Activated CD4-positive, alpha-beta T cell treated with anti-CD3 and anti-CD28 coated beads, Interleukin-2, Interleukin-6, amounts not matched to agents 100 ng/mL and 50 ng/mL, durations not matched to agents 16 hours and 8 hours (primary cell): ENCODE measurements at regions not wholly inside any gene's neighbourhood (a gene's known extent, or its start where the extent isn't known, plus 50 kb on each side); places are given as distances from the start of the nearest gene placed in this dataset.

ENCODE experiments used
- DNase-seq: peaks from one replicate; pipeline ENCODE4 v3.0.0-alpha.2; 2020

DNA sequence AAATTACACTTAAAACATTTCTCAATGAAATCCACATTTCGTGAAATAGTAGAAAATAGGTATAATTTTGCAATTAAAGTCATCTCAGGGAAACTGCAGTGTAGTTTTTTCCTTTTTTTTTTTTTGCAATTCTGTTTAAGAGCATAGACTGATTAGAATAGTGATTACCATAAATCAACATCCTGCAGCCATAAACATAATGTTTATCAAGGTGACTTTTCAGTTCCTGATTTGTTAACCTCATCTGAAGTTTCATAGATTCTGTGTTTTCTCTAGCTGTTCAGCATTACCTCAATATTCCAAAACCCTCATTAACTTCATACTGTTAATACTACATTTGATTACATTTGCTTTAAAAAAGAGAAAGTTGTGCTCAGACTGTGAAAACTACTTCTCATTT is 286.3 kb upstream of the DACH1 start:
- DNase-seq = no peak

DNA sequence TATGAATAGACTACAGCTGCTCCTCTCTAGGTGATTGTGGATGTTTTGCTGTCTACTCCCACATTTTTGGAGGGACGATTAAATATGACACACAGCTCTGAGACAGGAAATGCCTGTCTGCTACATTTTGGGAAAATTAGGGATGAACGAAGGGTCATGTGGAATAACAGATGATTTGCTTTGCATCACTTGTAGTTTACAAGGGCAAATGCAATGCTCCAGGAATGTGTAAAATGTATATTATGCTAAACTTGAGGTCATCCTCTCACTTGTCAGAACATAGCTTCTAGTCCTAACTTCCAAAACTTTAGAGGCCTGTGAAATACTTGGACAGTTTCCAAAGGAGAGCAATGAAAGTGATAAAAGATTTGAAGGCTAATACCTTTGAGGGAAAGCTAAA is 284.2 kb upstream of the DACH1 start:
- DNase-seq = no peak

DNA sequence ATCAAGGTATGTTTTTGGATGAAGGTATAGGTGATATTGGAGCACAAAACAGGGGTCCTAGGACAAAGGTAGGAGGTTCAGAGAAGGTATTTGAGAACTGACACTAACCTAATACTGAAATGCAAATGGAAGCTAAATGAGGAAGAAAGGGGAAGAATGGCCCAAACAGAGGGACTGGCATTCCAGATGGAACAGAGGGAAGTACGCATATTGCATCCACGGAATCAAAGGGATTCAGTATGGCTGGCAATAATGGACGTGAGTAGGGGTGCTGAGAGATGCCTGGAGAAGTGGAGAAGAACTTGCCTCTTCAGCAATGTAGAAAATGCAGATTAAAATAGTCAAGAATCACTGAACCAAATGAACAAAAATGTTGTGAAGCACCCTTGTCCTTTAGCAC is 283.5 kb upstream of the DACH1 start:
- no peak for DNase-seq

DNA sequence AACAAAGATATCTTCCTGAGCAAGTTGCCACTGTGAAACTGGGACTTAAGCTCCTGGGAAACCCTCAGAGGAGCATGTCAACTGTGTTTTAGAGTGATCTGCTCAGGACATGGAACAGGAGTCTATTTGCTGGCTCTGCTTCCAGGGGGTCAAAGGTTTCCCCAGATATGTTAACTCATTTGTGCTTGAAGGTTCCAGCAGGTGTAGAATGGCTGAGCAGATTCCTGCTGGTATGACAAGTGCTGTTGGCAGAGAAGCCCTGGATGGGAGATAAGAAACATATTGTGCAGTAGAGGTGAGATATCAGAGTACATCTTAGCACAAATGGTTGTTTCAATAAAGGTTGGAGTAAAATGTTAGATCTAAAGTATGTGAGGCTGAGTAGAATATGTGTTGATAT is 282.7 kb upstream of the DACH1 start:
- no peak for DNase-seq

DNA sequence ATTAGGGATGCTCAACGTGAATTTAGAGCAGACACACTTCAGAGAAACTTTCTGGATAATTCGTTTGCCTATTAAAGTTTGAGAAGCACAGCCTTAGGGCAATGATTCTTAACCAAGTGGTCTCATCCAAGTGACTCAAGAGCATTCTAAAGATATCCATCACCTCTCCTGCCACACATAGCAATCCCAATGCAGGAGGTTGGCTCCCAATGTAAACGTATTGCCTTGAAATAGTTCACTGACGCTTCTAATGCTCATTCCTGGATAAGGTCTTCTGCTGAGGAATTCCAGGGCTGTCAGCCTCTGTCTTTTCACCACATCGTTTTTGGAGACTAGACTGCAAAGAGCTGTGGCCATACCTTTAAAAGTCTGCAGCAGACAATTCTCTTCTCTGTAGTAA is 279.8 kb upstream of the DACH1 start:
- DNase-seq = no peak

DNA sequence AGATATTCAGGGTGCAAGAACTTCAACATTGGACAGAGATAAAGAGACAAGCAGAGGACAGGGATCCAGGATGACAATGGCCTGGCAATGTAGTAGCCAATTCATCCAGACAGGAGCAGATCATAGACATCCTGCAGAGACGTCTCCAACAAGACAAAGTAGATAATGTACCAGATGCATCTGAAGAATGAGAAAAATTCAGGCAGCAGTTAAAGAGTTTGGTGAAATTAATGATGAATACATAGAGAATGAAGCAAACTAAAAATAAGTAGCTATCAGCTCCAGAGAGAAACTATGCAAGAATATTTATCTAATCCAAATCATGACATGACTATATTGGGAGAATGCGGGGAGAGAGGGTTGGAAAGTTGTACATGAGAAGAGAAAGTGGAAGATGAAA is 278.4 kb upstream of the DACH1 start:
- DNase-seq = no peak

DNA sequence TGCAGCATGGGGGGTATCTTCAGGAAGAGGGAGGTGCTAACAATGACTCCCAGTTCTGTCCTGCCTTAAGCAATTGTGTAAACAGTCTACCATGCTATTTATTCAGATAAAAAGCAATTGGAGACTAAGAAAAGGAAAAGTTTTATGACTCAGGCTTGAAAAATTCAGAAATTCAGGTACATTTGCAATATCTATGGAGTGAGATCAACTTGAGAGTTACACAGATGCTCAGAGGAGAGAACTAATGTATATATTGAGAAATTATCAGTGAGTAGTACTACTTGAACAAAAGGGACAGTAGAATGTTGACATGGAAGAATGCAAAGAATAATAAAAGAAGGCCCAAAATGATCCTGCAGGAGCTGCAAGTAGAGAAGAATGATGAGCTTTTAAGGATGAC is 277.6 kb upstream of the DACH1 start:
- no peak for DNase-seq

DNA sequence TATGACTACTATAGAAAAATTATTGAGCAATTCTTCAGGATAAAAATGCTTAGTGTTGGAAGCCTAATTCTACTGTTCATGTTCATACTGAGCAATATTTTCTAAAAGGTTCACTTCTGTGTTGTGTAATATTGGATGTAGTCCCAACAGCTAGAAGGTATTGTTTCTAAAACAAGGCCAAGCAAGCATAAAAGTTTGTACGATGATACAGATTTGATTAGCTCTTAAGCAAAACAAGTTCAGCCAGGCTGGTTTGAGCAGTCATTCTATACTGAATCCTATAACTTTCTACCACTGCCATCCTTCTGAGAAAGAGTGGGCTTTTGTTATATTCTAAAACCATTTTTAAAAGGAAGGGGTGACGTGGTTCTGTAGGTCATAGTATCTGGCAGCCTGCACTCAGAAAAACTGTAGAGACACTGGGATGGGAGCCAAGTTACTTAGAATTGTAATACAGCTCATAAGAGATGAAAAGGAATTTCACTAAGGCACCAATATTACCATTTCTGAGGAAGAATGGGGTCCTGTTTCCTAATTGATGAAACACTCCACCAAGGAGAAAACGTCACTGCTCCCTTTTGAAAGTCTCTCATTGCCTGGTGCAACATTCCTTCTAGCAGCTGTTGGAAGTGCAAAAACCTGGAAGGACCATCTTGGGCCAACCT is 275.0 kb upstream of the DACH1 start:
- DNase-seq = no peak

DNA sequence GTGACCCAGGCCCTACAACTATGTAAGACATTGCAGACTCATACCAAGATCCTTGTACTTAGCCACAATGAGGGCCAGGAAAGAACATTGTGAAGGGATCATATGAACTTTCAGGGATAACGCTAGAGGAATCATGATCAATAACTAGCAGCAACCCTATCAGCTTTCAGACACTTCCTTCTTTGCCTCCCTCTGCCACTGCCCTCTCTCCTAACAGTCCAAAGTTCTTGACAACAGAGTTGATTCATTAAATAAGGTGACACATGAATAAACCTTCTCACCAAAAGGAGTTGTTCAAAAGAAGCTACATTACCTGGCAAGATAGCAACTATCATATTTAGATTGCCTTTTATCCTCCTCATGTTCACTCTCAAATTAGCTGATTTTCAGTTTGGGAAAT is 272.2 kb upstream of the DACH1 start:
- no peak for DNase-seq

DNA sequence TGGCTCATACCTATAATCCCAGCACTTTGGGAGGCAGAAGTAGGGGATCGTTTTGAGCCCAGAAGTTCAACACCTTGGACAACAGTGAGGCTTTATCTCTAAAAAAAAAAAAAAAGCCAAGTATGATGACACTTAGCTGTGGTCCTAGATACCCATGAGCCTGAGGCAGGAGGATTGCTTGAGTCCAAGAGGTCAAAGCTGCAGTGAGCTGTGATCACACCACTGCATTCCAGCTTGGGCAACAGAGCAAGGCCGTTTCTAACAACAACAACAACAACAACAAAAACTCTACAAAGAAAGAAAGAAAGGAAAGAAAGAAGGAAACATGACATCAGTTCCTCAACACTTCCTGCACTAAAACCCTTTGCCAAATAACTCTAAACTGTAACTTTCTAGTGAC is 265.1 kb upstream of the DACH1 start:
- no peak for DNase-seq

DNA sequence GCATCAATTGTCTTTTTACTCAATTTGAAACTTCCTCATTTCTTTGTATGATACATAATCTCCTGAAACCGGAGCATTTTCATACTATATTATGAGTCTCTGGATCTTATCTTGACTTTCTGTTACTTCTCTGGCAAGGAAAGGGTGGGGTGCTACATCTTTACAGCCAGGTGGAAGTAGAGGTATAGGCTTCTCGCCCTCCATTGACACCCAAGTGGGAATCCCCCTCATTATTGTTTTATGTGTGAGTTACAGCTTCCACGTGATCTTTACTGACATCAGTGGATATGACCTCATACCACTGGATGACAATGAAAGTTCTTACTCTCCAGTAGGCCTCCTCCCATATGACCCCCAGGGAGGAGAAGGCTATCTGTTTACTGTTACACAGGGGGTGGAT is 262.1 kb upstream of the DACH1 start:
- peak; percentile 1 for DNase-seq

DNA sequence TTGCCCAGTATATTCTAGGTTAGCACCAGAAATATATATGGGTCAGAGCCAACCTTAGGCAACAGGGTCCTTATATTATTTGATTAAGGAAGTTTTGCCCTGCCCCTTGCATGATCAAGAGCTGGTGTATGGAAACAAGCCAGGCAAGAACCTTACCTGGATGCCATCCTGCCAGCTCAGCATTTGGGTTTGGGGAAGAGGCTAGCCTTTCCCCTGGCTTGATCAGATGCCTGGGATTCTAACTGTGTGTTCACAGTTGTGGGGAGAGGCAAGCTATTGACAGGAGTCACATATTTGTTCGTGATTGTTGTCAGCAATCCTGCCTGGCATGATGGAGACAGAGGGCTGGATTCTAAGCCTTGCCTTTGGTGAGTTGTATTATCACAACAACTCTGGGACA is 260.0 kb upstream of the DACH1 start:
- no peak for DNase-seq

DNA sequence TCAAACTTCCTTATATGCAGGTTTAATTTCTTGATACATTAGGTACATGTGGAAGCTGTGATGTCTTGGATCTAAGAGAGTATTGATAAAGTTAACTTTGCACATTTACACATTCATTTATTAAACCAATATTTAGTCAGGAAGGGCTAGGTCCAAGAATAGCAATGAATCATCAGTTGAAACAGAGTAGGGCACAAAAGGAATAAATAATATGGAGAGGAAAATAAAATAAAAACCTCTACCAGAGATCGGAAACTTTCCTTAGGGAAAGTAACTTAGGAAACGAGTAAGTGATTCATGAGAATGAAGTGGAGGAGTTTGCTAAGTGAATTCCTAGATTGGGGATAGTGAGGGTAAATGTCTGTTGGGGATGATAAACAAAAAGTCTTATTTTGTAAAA is 259.4 kb upstream of the DACH1 start:
- no peak for DNase-seq

DNA sequence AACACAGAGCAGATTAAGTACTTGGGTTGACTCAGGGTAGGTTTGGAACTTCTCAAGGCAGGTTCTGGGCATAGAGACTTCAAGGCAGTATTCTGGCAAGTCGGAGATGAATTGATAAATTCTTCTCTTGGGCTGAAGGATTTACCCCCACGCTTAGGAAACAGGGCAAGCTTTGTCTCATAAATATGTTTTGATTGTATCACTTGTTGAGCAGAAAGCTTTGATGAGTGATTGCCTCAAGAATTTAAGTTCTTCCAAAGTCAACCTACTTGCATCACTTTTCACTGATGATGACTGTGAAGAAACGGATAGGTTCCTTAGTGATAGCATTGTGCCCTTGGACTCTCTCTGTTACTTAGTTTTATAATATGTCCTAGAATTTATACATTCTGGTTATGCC is 258.6 kb upstream of the DACH1 start:
- DNase-seq = no peak

DNA sequence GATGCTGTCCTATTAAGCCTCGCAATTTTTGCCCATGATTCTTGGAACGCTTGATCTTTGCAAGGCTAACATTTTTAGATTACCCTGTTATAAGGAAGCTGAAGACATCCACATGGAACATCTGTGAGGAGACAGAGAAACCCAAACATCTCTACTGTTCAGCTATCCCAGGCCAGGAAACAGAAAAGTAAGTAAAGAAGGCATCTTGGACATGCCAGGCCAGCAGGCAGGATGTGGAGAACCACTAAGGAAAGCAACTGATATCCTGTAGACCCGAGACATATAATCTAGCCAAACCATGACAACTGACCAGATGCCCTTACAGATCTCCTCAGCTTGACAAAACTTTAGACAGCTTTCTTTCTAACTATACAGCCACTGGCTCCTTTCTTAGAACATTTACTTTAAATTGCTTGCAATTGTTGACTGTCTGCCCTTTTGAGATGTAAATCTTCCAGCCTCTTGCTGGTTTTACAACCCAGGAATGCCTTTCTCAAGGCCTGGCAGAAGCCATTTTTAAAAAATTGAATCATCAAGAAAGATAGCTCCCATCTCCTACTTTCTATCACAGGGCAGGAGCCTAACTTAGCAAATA is 255.8 kb upstream of the DACH1 start:
- no peak for DNase-seq

DNA sequence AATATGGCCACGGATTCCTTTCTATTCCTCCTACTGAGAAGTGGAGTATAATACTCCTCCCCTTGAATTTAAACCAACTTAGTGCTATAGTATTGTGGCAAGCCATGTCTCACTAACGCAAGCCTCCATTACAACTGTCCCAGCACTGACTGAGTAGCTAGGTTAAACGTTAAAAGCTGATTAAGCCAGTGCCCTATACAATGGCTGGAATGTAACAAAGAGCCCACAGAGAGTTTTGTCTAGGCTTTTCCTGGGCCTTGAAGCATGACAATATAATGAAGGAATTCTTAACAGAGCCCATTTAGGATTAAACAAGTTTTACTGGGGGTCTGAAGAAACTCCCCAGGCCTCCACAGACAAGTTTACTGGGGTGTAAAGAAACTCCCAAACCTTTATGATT is 254.5 kb upstream of the DACH1 start:
- no peak for DNase-seq

DNA sequence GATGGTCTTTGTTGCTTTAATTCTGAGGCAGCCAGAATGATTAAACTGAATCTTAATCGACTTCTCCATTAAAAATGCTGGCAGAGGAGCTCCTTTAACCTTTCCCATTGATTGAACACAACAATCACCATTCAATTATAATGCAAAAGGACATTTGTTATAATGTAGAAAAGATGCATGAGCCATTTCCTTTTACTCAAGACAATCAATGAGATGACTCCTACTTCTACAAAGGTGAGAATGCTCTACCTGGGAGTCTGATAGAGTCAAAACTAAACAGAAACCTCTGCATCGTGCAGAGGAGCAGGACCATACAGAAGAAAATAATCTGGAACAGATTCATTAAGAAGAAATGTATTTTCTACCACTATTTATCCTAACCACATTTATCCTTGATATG is 253.6 kb upstream of the DACH1 start:
- no peak for DNase-seq

DNA sequence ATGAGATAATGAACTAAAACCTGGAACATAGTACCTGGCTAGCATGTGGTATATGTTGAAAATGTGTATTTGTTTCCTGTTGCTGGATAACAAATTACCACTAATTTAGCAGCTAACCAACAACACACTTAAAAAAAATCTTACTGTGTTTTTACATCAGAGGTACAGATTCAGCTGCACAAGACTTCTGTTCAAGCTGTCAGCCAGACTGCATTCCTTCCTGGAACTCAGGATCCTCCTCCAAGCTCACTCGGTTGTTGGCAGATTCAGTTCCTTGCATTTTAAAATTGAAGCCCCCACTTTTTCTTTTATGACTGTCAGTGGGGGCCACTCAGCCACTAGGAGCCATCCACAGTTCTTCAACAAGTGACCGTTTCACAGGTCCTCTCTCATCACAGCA is 246.9 kb upstream of the DACH1 start:
- no peak for DNase-seq

DNA sequence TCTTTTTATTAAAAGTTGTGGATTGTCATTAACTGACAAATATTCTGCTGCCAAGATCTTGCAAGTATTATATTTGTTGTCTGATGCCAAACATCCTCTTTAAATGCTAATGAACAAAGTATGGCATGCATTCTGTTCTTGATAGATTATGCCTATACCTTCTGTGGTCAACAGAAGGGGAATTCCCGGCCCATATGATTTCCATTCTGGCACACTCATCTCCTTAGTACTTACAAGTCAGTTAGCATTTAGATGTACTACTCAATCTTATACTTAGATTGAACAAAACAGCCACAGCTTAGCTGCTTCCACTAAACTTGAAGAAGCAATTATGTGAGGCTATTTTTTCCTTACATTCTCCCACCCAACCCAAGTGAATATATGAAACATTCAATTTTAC is 246.1 kb upstream of the DACH1 start:
- DNase-seq = no peak

DNA sequence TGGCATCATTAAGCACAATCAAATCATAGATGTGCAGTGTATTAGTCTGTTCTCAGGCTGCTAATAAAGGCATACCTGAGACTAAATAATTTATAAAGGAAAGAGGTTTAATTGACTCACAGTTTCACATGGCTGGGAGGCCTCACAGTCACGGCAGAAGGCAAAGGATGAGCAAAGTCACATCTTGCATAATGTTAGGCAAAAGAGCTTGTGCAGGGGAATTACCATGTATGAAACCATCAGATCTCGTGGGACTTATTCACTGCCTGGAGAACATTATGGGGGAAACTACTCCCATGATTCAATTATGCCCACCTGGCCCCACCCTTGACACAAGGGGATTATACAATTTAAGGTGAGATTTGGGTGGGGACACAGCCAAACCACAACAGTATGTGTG is 245.2 kb upstream of the DACH1 start:
- no peak for DNase-seq

DNA sequence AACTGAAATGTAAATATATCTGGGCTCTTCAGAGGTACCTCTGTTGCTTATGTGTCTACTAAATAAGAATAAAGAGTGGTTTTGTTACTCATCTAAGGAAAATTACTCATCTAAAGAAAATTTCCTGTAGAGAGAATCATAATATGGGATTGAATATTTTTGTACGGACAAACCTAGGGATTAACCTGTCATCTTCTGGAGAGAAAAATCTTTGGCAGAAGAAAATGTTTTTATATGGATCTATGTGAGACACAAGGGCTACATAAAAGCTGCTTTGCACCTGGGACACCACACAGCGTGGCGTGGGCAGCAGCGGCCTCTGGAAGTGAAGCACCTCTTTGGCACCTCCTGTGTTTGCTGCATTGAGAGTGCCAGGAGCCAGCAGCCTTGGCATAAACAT is 242.9 kb upstream of the DACH1 start:
- DNase-seq = no peak

DNA sequence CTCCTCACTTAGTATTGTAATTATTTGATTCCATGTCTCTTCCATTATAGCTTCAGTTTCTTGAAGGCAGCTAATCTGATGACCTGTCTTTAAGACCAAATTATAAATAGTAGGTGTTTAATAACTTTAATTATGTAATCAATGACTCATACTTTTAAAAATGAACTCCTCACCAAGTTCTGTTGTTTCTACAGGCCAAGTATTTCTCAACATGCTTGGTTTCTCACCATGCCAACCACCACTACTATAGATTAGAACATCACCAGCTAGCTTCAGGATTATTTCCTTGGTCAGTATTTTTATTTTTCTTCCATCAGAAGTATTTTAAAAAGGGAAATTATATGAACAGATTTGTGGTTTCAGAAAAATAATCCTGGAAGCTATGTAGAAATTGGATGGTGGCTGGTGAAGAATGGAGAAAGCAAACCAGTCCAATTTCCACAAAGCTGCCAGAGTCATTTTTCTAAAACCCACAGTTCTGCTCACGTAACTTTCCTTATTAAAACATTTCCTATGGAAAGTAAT is 237.7 kb upstream of the DACH1 start:
- DNase-seq = no peak

DNA sequence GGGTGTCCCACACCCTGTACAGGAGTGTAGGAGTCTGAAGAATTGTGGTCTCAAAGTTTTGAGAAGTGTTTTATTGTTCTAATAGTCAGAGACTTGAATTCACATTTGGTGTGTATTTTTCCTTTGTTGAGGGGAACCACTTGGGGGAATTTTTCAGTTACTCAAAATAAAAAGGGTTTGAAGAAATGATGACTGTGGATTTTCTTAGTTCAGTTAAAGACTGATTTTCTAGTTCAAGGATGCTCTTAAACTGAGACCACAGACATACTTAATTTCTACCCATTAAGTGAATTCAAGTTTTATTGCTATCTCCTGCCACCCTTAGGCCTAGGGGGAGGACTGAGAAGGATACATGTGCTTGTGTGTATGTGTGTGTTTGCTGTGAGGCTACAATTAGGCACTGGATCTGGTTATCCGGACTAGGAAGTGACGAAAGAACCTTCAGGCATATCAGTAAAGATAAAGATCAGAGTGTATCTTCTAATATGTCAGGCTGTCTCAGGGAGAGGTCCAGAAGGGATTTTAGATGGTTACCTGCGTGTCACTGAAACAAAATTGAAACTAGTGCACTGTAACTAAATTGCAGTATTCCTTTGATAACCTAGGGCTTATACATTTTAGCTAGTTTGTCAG is 234.9 kb upstream of the DACH1 start:
- no peak for DNase-seq

DNA sequence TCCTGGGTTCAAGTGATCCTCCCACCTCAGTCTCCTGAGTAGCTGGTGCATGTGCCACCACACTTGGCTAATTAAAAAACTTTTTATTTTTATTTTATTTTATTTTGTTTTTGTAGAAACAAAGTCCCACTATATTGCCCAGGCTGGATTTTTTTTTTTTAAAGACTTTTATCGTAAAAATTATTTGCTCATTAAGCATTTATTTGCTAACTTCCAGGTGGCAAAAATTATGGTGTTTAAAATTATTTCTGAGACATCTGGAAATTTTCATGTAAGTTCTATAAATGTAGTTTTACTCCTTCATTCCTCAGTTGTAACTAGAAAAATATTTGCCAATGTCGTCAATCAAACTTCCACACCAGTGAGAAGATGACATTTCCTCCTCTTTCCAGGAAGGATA is 233.3 kb upstream of the DACH1 start:
- DNase-seq = no peak

DNA sequence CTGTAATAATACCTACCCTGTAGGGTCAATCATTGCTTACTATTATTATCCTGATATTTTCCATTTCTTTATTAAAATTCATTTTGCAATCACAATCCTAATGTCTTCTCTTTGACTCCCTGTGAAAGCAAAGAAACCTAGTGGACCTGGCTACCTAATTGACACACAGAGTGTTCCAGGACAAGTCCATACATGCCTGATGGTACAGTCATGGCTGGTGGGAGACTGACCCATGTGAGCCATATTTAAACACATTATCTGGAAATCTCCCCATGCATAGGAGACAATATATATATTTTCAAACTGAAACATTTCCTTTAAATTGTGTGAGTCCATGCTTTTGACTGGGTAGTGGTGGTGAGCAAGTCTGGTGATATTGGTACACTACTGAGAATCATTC is 230.6 kb upstream of the DACH1 start:
- DNase-seq = no peak
